OCI-LY1 (cell line): ENCODE measurements at regions not wholly inside any gene's neighbourhood (a gene's known extent, or its start where the extent isn't known, plus 50 kb on each side); places are given as distances from the start of the nearest gene placed in this dataset.

ENCODE experiments used
- CTCF ChIP-seq: fragments of 200-600 bp; sonication (generic), shearing (Covaris generic); IDR thresholded peaks from 2 replicates; pipeline ENCODE4 v1.5.1; 2017; ENCODE audit warnings: mild to moderate bottlenecking, antibody characterized with exemption, low read length, moderate library complexity, mixed read lengths
- EZH2 ChIP-seq: fragments of 200-600 bp; sonication (generic), shearing (Covaris generic); IDR thresholded peaks from 2 replicates; pipeline ENCODE4 v1.8.0; 2017; ENCODE audit warnings: borderline replicate concordance, mixed run types, mild to moderate bottlenecking, antibody characterized with exemption, low read length, moderate library complexity, mixed read lengths

- TF ChIP-seq CTCF (no peak), EZH2 (no peak)
Measured at GRCh38 chr13:69274231-69274630, 833.4 kb upstream of the ATXN8OS start.
